K562 (cell line): ENCODE measurements at regions not wholly inside any gene's neighbourhood (a gene's known extent, or its start where the extent isn't known, plus 50 kb on each side); places are given as distances from the start of the nearest gene placed in this dataset.

Experiments
- ATAC-seq: fragments of 200-7000 bp; cut with Tn5 transposase; 3 replicates; pipeline ENCODE4 v1.9.1; 2020; ENCODE audit warnings: moderate library complexity
- BruUV-seq: library from RNA; stranded (reverse); fragments of 400-500 nt; replicated peaks from 2 replicates; lab custom pipeline; 2021; lab: Mats Ljungman, UMichigan
- CTCF ChIA-PET: fragments of 300-600 bp; formaldehyde crosslinking; extraction: SDS; loops from one replicate; lab custom pipeline; 2021; ENCODE audit warnings: low intra/inter-chr PET ratio; lab: Yijun Ruan, JAX
- POLR2A ChIA-PET: fragments of 300-600, 350-650 bp; sonication (Branson Sonifier 250); formaldehyde crosslinking; extraction: SDS; loops from one replicate; lab custom pipeline; 2021; ENCODE audit warnings: antibody characterized with exemption, inconsistent platforms; lab: Yijun Ruan, JAX
- DNase-seq, 4 experiments: peaks; one replicate each; pipeline versions ENCODE4 v3.0.0 to v3.0.0-alpha.2; 2011 to 2018; ENCODE audit warnings: low spot score in 3 of 4, mixed read lengths in 3 of 4; ENCODE audit errors: extremely low read depth in 1 of 4
- FAIRE-seq: peaks from 2 replicates; lab custom pipeline; 2011; peaks lifted over from hg19 to GRCh38; lab: Jason Lieb, UNC
- H2AFZ ChIP-seq: 2 replicates; pipeline ENCODE4 v1.6.0; 2011; ENCODE audit warnings: low read depth, low read length, control low read depth, inconsistent platforms
- H3K27ac ChIP-seq: fragments of 200-600 bp; 3 replicates; pipeline ENCODE4 v1.8.0; 2011; ENCODE audit warnings: low read depth, mild to moderate bottlenecking, control low read depth, inconsistent platforms, low read length, moderate library complexity, mixed read lengths; ENCODE audit errors: extremely low read depth
- H3K27me3 ChIP-seq, 2 experiments: fragments of 300-600 bp in 1 of 2; 2 replicates in 1 of 2; 3 replicates in 1 of 2; pipeline versions ENCODE4 v1.6.0 to v1.8.0; 2011; ENCODE audit warnings: inconsistent platforms in 2 of 2, low read length in 2 of 2, mild to moderate bottlenecking in 1 of 2, mixed read lengths in 1 of 2, moderate library complexity in 1 of 2; ENCODE audit not compliant: control insufficient read depth in 2 of 2, insufficient read depth in 2 of 2
- H3K36me3 ChIP-seq: fragments of 300-600 bp; 3 replicates; pipeline ENCODE4 v1.8.0; 2011; ENCODE audit warnings: mild to moderate bottlenecking, low read length, inconsistent platforms; ENCODE audit not compliant: control insufficient read depth, insufficient read depth
- H3K4me1 ChIP-seq, 2 experiments: fragments of 200-600 bp in 1 of 2; replicated peaks in 1 of 2; 2 replicates in 1 of 2; 3 replicates in 1 of 2; pipeline versions ENCODE4 v1.5.1 to v1.8.0; 2011; ENCODE audit warnings: inconsistent platforms in 2 of 2, low read length in 2 of 2, mild to moderate bottlenecking in 1 of 2, mixed read lengths in 1 of 2, moderate library complexity in 1 of 2; ENCODE audit not compliant: control insufficient read depth in 2 of 2, insufficient read depth in 2 of 2
- H3K4me2 ChIP-seq: 2 replicates; pipeline ENCODE4 v1.6.1; 2011; ENCODE audit warnings: low read length, control low read depth, inconsistent platforms, mixed read lengths; ENCODE audit not compliant: insufficient read depth
- H3K4me3 ChIP-seq: fragments of 200-600 bp; sonication (generic), shearing (Covaris generic); 2 replicates; pipeline ENCODE4 v1.5.1; 2016; ENCODE audit warnings: control low read depth, inconsistent platforms
- H3K79me2 ChIP-seq: fragments of 200-600 bp; 3 replicates; pipeline ENCODE4 v1.8.0; 2011; ENCODE audit warnings: low read length, inconsistent platforms; ENCODE audit not compliant: control insufficient read depth, insufficient read depth
- H3K9ac ChIP-seq, 2 experiments: 2 replicates each; pipeline versions ENCODE4 v1.6.0 to v1.6.1; 2011; ENCODE audit warnings: low read depth in 2 of 2, low read length in 2 of 2, control low read depth in 1 of 2, inconsistent platforms in 1 of 2, mild to moderate bottlenecking in 1 of 2, mixed read lengths in 1 of 2; ENCODE audit not compliant: insufficient read depth in 1 of 2
- H3K9me1 ChIP-seq: one replicate; pipeline ENCODE4 v1.6.0; 2011; ENCODE audit warnings: inconsistent platforms, mild to moderate bottlenecking, low read length, moderate library complexity; ENCODE audit not compliant: control insufficient read depth, insufficient read depth
- H3K9me3 ChIP-seq: replicated peaks from 2 replicates; pipeline ENCODE4 v1.5.1; 2011; ENCODE audit warnings: low read depth, low read length, inconsistent platforms; ENCODE audit not compliant: control insufficient read depth, insufficient read depth
- H4K20me1 ChIP-seq: replicated peaks from 2 replicates; pipeline ENCODE4 v1.6.1; 2011; ENCODE audit warnings: low read length, inconsistent platforms, mixed read lengths; ENCODE audit not compliant: control insufficient read depth, insufficient read depth
- DACH1 ChIP-seq: fragments of 450-650 bp; IDR thresholded peaks from 2 replicates; pipeline ENCODE4 v1.6.1; 2018; ENCODE audit not compliant: partially characterized antibody
- DNMT1 ChIP-seq: fragments of 450-650 bp; IDR thresholded peaks from 2 replicates; pipeline ENCODE4 v1.6.1; 2016; ENCODE audit warnings: antibody characterized with exemption, mild to moderate bottlenecking
- E2F3 ChIP-seq: fragments of 250-450 bp; sonication (Bioruptor Pico); IDR thresholded peaks from 2 replicates; pipeline ENCODE4 v1.4.0; 2020; ENCODE audit warnings: mild to moderate bottlenecking
- GABPA ChIP-seq: fragments of 200-800 bp; sonication (Bioruptor generic); conservative IDR thresholded peaks from 2 replicates; pipeline ENCODE4 v1.6.1; 2016; ENCODE audit warnings: low read depth, missing genetic modification characterization, missing compliant biosample characterization
- GATAD2B ChIP-seq: fragments of 450-650 bp; IDR thresholded peaks from 2 replicates; pipeline ENCODE4 v1.6.1; 2017; ENCODE audit warnings: mild to moderate bottlenecking, borderline replicate concordance
- KDM4B ChIP-seq, 2 experiments: fragments of 450-650 bp in 1 of 2; sonication (generic) in 1 of 2; IDR thresholded peaks; 2 replicates each; pipeline ENCODE4 v1.6.1; 2016 to 2017; ENCODE audit warnings: borderline replicate concordance in 2 of 2, antibody characterized with exemption in 1 of 2, low read depth in 1 of 2, mild to moderate bottlenecking in 1 of 2
- MCM2 ChIP-seq: fragments of 450-650 bp; IDR thresholded peaks from 2 replicates; pipeline ENCODE4 v1.6.1; 2017; ENCODE audit warnings: low read depth, mild to moderate bottlenecking
- NR2C1 ChIP-seq, 2 experiments: fragments of 450-650 bp; IDR thresholded peaks; 2 replicates each; pipeline ENCODE4 v1.6.1; 2017; ENCODE audit warnings: mild to moderate bottlenecking in 2 of 2, antibody characterized with exemption in 1 of 2, inconsistent platforms in 1 of 2, missing compliant biosample characterization in 1 of 2, missing genetic modification characterization in 1 of 2
- PTRF ChIP-seq: fragments of 450-650 bp; IDR thresholded peaks from 2 replicates; pipeline ENCODE4 v1.6.1; 2016; ENCODE audit warnings: mild to moderate bottlenecking, missing genetic modification characterization, missing compliant biosample characterization
- RUNX1 ChIP-seq: sonication (generic); IDR thresholded peaks from 2 replicates; pipeline ENCODE4 v1.6.1; 2016; ENCODE audit warnings: antibody characterized with exemption, low read depth
- SMAD4 ChIP-seq: fragments of 250-450 bp; sonication (Bioruptor Pico); conservative IDR thresholded peaks from 2 replicates; pipeline ENCODE4 v1.8.0; 2021; ENCODE audit warnings: inconsistent platforms, mild to moderate bottlenecking, moderate library complexity
- SP1 ChIP-seq: sonication (generic); formaldehyde crosslinking; IDR thresholded peaks from 2 replicates; pipeline ENCODE4 v1.8.1; 2022; ENCODE audit warnings: mild to moderate bottlenecking, missing genetic modification reagents
- ZNF444 ChIP-seq: fragments of 250-450 bp; sonication (Bioruptor Pico); IDR thresholded peaks from 2 replicates; pipeline ENCODE4 v1.4.0; 2020; ENCODE audit warnings: mild to moderate bottlenecking, moderate library complexity
- WGBS: fragments of 100-300 bp; shearing (Covaris generic); methylation state at CpG from one replicate; pipeline ENCODE4 v1.1.6; 2016; ENCODE audit warnings: low coverage, mixed read lengths; ENCODE audit not compliant: insufficient coverage; ENCODE audit errors: missing lambda C conversion rate; 5-methylcytosine and 5-hydroxymethylcytosine counted together
- in situ Hi-C: fragments of 300-500 bp; cut with MboI; formaldehyde crosslinking; loops from 4 replicates; pipeline ENCODE4 v1.15.0; 2018; ENCODE audit warnings: inconsistent platforms, mixed read lengths
- intact Hi-C: fragments of 100-400 bp; cut with micrococcal nuclease; formaldehyde crosslinking; loops from 2 replicates; pipeline ENCODE4 v1.14.2; 2022
- TF ChIP-seq, protein P1 (sequence below), 3 experiments: IDR thresholded peaks in 2 of 3; conservative IDR thresholded peaks in 1 of 3; 2 replicates each; pipeline ENCODE4 v1.5.1; 2011 to 2012; ENCODE audit warnings: low read length in 3 of 3, mild to moderate bottlenecking in 3 of 3, control low read depth in 2 of 3, improper control_type of control experiment in 1 of 3, inconsistent platforms in 1 of 3, low read depth in 1 of 3, mixed read lengths in 1 of 3, moderate library complexity in 1 of 3; ENCODE audit not compliant: insufficient read depth in 2 of 3
- TF ChIP-seq, protein P2 (sequence below): sonication (generic); formaldehyde crosslinking; IDR thresholded peaks from 2 replicates; pipeline ENCODE4 v1.8.1; 2023; ENCODE audit warnings: mild to moderate bottlenecking, missing genetic modification reagents
- TF ChIP-seq, protein P3 (sequence below): sonication (generic); formaldehyde crosslinking; IDR thresholded peaks from 2 replicates; pipeline ENCODE4 v1.8.0; 2023; ENCODE audit warnings: mild to moderate bottlenecking, missing genetic modification reagents

DNA sequence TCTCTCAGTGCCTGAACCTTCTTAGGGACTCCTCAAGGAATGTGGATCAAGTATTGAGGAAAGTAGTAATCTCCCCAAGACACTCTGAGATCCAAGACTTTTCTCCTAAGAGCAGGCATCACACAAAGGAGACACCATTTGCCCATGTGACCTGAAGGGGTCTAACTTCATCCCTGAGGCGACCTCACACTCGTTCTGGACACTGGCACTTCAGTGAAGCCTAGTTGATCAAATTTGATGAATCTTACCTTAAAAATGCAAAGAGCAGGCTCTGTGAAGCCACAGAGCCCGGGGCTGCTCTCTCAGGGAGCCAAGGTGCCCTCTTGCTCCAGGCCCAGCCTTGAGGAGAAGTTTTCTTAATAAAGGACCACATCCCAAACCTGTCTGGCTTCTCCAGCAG, 64.3 kb downstream of the SCN11A start:
- no peak for ATAC-seq
- Histone ChIP-seq H3K36me3 (no peaks in the 10 kb centered on the region), H3K4me1 (no peaks in the 10 kb centered on the region; a peak in 1 of 5 replicates), H3K4me2 (no peak overlapping the region), H2AFZ (no peak overlapping the region), H3K4me3 (no peak overlapping the region), H4K20me1 (no peaks in the 10 kb centered on the region), H3K27me3 (peaks cover 21 to 45% of the 10 kb centered on the region in 2 experiments; a peak in 4 of 5 replicates), H3K9me1 (no peaks in the 10 kb centered on the region), H3K9ac (no peak overlapping the region), H3K9me3 (no peaks in the 10 kb centered on the region), H3K79me2 (no peaks in the 10 kb centered on the region), H3K27ac (no peak overlapping the region)
- in situ Hi-C loops (no loop called here), intact Hi-C loops (loop anchor here (10.0 kb wide), 1 partner anchor 83 kb away; no protein-coding TSS in a partner anchor)
- 0% methylated on average over 3 of the region's 3 CpGs for WGBS
- ChIA-PET POLR2A (no interaction called here), CTCF (no interaction called here)
- DNase-seq = no peak
- FAIRE-seq = no peak
- BruUV-seq = no TSS peak
- TF ChIP-seq ZNF444 (CRISPR knock-in tag) (no peak), SMAD4 (CRISPR knock-in tag) (no peak), RUNX1 (no peak), E2F3 (CRISPR knock-in tag) (no peak), DNMT1 (no peak), KDM4B (IDR thresholded peaks at IDR 0.05; ENCODE audit: borderline replicate concordance in 2 of 2, low read depth in 1 of 2) (no peak), MCM2 (no peak), GABPA (tag) (no peak), SP1 (no peak), NR2C1 (IDR thresholded peaks at IDR 0.05) (no peak), NR2C1 (tag; IDR thresholded peaks at IDR 0.05) (no peak), PTRF (tag) (no peak), DACH1 (no peak), GATAD2B (no peak)
- TF ChIP-seq, protein P1, sequence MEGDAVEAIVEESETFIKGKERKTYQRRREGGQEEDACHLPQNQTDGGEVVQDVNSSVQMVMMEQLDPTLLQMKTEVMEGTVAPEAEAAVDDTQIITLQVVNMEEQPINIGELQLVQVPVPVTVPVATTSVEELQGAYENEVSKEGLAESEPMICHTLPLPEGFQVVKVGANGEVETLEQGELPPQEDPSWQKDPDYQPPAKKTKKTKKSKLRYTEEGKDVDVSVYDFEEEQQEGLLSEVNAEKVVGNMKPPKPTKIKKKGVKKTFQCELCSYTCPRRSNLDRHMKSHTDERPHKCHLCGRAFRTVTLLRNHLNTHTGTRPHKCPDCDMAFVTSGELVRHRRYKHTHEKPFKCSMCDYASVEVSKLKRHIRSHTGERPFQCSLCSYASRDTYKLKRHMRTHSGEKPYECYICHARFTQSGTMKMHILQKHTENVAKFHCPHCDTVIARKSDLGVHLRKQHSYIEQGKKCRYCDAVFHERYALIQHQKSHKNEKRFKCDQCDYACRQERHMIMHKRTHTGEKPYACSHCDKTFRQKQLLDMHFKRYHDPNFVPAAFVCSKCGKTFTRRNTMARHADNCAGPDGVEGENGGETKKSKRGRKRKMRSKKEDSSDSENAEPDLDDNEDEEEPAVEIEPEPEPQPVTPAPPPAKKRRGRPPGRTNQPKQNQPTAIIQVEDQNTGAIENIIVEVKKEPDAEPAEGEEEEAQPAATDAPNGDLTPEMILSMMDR (IDR thresholded peaks at IDR 0.05 in 2 of 3, conservative IDR thresholded peaks at IDR 0.05 in 1 of 3; ENCODE audit: insufficient read depth in 2 of 3, low read depth in 1 of 3, low read length in 3 of 3) = no peak
- TF ChIP-seq, protein P2, sequence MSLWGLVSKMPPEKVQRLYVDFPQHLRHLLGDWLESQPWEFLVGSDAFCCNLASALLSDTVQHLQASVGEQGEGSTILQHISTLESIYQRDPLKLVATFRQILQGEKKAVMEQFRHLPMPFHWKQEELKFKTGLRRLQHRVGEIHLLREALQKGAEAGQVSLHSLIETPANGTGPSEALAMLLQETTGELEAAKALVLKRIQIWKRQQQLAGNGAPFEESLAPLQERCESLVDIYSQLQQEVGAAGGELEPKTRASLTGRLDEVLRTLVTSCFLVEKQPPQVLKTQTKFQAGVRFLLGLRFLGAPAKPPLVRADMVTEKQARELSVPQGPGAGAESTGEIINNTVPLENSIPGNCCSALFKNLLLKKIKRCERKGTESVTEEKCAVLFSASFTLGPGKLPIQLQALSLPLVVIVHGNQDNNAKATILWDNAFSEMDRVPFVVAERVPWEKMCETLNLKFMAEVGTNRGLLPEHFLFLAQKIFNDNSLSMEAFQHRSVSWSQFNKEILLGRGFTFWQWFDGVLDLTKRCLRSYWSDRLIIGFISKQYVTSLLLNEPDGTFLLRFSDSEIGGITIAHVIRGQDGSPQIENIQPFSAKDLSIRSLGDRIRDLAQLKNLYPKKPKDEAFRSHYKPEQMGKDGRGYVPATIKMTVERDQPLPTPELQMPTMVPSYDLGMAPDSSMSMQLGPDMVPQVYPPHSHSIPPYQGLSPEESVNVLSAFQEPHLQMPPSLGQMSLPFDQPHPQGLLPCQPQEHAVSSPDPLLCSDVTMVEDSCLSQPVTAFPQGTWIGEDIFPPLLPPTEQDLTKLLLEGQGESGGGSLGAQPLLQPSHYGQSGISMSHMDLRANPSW = no peak
- TF ChIP-seq, protein P3, sequence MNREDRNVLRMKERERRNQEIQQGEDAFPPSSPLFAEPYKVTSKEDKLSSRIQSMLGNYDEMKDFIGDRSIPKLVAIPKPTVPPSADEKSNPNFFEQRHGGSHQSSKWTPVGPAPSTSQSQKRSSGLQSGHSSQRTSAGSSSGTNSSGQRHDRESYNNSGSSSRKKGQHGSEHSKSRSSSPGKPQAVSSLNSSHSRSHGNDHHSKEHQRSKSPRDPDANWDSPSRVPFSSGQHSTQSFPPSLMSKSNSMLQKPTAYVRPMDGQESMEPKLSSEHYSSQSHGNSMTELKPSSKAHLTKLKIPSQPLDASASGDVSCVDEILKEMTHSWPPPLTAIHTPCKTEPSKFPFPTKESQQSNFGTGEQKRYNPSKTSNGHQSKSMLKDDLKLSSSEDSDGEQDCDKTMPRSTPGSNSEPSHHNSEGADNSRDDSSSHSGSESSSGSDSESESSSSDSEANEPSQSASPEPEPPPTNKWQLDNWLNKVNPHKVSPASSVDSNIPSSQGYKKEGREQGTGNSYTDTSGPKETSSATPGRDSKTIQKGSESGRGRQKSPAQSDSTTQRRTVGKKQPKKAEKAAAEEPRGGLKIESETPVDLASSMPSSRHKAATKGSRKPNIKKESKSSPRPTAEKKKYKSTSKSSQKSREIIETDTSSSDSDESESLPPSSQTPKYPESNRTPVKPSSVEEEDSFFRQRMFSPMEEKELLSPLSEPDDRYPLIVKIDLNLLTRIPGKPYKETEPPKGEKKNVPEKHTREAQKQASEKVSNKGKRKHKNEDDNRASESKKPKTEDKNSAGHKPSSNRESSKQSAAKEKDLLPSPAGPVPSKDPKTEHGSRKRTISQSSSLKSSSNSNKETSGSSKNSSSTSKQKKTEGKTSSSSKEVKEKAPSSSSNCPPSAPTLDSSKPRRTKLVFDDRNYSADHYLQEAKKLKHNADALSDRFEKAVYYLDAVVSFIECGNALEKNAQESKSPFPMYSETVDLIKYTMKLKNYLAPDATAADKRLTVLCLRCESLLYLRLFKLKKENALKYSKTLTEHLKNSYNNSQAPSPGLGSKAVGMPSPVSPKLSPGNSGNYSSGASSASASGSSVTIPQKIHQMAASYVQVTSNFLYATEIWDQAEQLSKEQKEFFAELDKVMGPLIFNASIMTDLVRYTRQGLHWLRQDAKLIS (CRISPR knock-in tag) = no peak
